Suprapubic skin (tissue), 3 donors: ENCODE measurements at regions not wholly inside any gene's neighbourhood (a gene's known extent, or its start where the extent isn't known, plus 50 kb on each side); places are given as distances from the start of the nearest gene placed in this dataset.

Experiments
- CTCF ChIP-seq, 2 donors: fragments of 200-600 bp in 1 of 2; fragments of 450-650 bp in 1 of 2; sonication (generic) in 1 of 2; IDR thresholded peaks; one replicate each; pipeline ENCODE4 v1.5.1; 2016 to 2019; ENCODE audit warnings: antibody characterized with exemption in 2 of 2, mild to moderate bottlenecking in 1 of 2, moderate library complexity in 1 of 2
- POLR2A ChIP-seq, 2 donors: fragments of 450-650 bp; IDR thresholded peaks; one replicate each; pipeline ENCODE4 v1.6.1; 2017; ENCODE audit warnings: antibody characterized with exemption in 2 of 2, mild to moderate bottlenecking in 2 of 2, moderate library complexity in 2 of 2

DNA sequence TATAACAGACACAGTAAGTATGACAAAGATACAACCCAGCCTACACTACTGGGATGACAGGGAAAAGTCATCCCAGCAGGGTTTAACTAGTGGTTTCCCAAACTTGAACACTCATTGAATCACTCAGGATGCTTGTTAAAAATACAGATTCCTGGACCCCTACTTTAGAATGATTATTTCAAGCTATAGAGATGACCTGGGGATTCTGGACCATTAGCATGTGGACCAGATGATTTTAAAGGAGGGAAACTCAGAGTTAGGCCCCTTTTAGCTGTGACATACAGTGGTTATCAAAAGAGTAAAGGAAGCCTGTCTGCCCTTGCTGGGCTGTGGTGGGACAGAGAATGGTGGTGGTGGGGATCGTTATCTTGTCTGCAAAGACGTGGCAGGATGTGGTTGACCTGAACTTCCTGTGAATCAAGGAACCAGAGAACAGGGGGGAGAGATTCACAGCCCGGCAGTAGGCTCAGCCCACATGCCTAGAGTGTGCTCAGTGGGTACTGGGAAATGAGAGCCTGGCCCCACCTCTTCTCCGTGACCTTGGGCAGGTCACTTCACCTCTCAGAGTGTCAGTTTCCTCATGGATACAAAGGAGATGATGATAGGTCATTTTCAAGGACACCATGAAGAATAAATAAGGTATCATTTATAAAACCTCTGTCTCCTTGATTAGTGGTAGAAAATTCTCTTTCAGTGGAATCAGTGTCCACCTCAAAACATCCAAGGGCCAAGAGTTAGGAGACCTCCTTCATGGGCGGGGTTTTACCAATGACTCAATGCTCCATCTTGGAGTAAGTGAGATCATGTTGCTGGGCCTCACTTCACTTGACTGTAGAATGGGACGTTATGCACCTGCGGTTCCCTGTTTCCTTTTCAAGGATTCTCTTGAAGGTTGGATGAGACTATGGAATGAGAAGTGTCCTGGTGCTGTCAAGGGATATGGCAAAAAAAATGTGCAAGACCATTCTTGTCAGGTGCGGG is 306.5 kb downstream of the RPLP1 start:
- TF ChIP-seq POLR2A (IDR thresholded peaks at IDR 0.05) = no peak
- TF ChIP-seq CTCF (IDR thresholded peaks at IDR 0.05) = no peak
